ENCODE measurements at regions not wholly inside any gene's neighbourhood (a gene's known extent, or its start where the extent isn't known, plus 50 kb on each side); places are given as distances from the start of the nearest gene placed in this dataset.

- TF ChIP-seq ZFX (IDR thresholded peaks at IDR 0.05; ENCODE audit: borderline replicate concordance) = no peak
- no peak for TF ChIP-seq CTCF (IDR thresholded peaks at IDR 0.05)
- no peak overlapping the region for H3K27ac ChIP-seq
These were observed 462.7 kb upstream of the DEPDC1 start for GRCh38 chr1:68959461-68960030.

- H3K27ac ChIP-seq = no peak overlapping the region
- TF ChIP-seq ZFX (IDR thresholded peaks at IDR 0.05; ENCODE audit: borderline replicate concordance) (no peak), CTCF (IDR thresholded peaks at IDR 0.05) (no peak)
These were observed 464.3 kb upstream of the DEPDC1 start for GRCh38 chr1:68961143-68961542.

GRCh38 chr1:68963353-68963752 is 466.5 kb upstream of the DEPDC1 start:
- no peak overlapping the region for H3K27ac ChIP-seq
- no peak for TF ChIP-seq ZFX (IDR thresholded peaks at IDR 0.05; ENCODE audit: borderline replicate concordance)

- TF ChIP-seq CTCF (IDR thresholded peaks at IDR 0.05) (no peak), ZFX (IDR thresholded peaks at IDR 0.05; ENCODE audit: borderline replicate concordance) (no peak)
- H3K27ac ChIP-seq = no peak overlapping the region
These were observed 472.6 kb upstream of the DEPDC1 start for GRCh38 chr1:68969441-68969840.

- TF ChIP-seq CTCF (IDR thresholded peaks at IDR 0.05) (no peak), ZFX (IDR thresholded peaks at IDR 0.05; ENCODE audit: borderline replicate concordance) (no peak)
- H3K27ac ChIP-seq = no peak overlapping the region
These were observed 473.7 kb upstream of the DEPDC1 start for GRCh38 chr1:68970571-68970970.

- TF ChIP-seq ZFX (IDR thresholded peaks at IDR 0.05; ENCODE audit: borderline replicate concordance) (no peak), CTCF (IDR thresholded peaks at IDR 0.05) (no peak)
- H3K27ac ChIP-seq = no peak overlapping the region
These were observed 476.8 kb upstream of the DEPDC1 start for GRCh38 chr1:68973459-68974244.

GRCh38 chr1:68974447-68974846 is 477.6 kb upstream of the DEPDC1 start:
- TF ChIP-seq CTCF (IDR thresholded peaks at IDR 0.05) = no peak
- TF ChIP-seq ZFX (IDR thresholded peaks at IDR 0.05; ENCODE audit: borderline replicate concordance) = no peak
- H3K27ac ChIP-seq = no peak overlapping the region

All from 22Rv1 (cell line).